ENCODE measurements at regions not wholly inside any gene's neighbourhood (a gene's known extent, or its start where the extent isn't known, plus 50 kb on each side); places are given as distances from the start of the nearest gene placed in this dataset.

- Histone ChIP-seq H3K27me3 (ENCODE audit: control insufficient read depth, insufficient read depth, low read length) (no peaks in the 10 kb centered on the region), H2AFZ (ENCODE audit: low read length) (no peak overlapping the region), H3K9me3 (ENCODE audit: control insufficient read depth, insufficient read depth, low read depth, low read length) (no peaks in the 10 kb centered on the region), H3K4me3 (replicated peaks in 1 of 4; ENCODE audit: control extremely low read depth in 1 of 4, insufficient read depth in 1 of 4, low read depth in 3 of 4, low read length in 4 of 4) (no peak overlapping the region), H3K36me3 (ENCODE audit: control insufficient read depth, insufficient read depth, low read length) (no peaks in the 10 kb centered on the region), H3K27ac (ENCODE audit: insufficient read depth, low read length) (no peak overlapping the region), H3K4me2 (ENCODE audit: extremely low read depth, insufficient read depth, low read length) (no peak overlapping the region), H4K20me1 (ENCODE audit: control insufficient read depth, extremely low read depth, insufficient read depth, low read length) (no peaks in the 10 kb centered on the region), H3K9ac (ENCODE audit: insufficient read depth, low read length) (no peak overlapping the region), H3K4me1 (ENCODE audit: control insufficient read depth, extremely low read depth, insufficient read depth, low read length) (no peaks in the 10 kb centered on the region), H3K79me2 (ENCODE audit: control insufficient read depth, insufficient read depth, low read length) (no peaks in the 10 kb centered on the region)
- no peak for TF ChIP-seq EZH2 (IDR thresholded peaks at IDR 0.05; ENCODE audit: low read length, missing control alignments)
- TF ChIP-seq CTCF (conservative IDR thresholded peaks at IDR 0.05 in 1 of 2, IDR thresholded peaks at IDR 0.05 in 1 of 2; ENCODE audit: low read depth in 1 of 2, low read length in 2 of 2), result no peak
- no peak for DNase-seq (ENCODE audit: low read depth in 2 of 2)
Observed at GRCh38 chr13:85080691-85081090, 718.5 kb downstream of the SLITRK6 start.

- Histone ChIP-seq H3K9ac (ENCODE audit: insufficient read depth, low read length) (no peak overlapping the region), H3K79me2 (ENCODE audit: control insufficient read depth, insufficient read depth, low read length) (no peaks in the 10 kb centered on the region), H2AFZ (ENCODE audit: low read length) (no peak overlapping the region), H3K27ac (ENCODE audit: insufficient read depth, low read length) (no peak overlapping the region), H3K27me3 (ENCODE audit: control insufficient read depth, insufficient read depth, low read length) (no peaks in the 10 kb centered on the region), H3K36me3 (ENCODE audit: control insufficient read depth, insufficient read depth, low read length) (no peaks in the 10 kb centered on the region), H3K4me1 (ENCODE audit: control insufficient read depth, extremely low read depth, insufficient read depth, low read length) (no peaks in the 10 kb centered on the region), H4K20me1 (ENCODE audit: control insufficient read depth, extremely low read depth, insufficient read depth, low read length) (no peaks in the 10 kb centered on the region), H3K9me3 (ENCODE audit: control insufficient read depth, insufficient read depth, low read depth, low read length) (no peaks in the 10 kb centered on the region), H3K4me3 (replicated peaks in 1 of 4; ENCODE audit: control extremely low read depth in 1 of 4, insufficient read depth in 1 of 4, low read depth in 3 of 4, low read length in 4 of 4) (no peak overlapping the region), H3K4me2 (ENCODE audit: extremely low read depth, insufficient read depth, low read length) (no peak overlapping the region)
- TF ChIP-seq EZH2 (IDR thresholded peaks at IDR 0.05; ENCODE audit: low read length, missing control alignments) (no peak), CTCF (conservative IDR thresholded peaks at IDR 0.05 in 1 of 2, IDR thresholded peaks at IDR 0.05 in 1 of 2; ENCODE audit: low read depth in 1 of 2, low read length in 2 of 2) (no peak)
- DNase-seq (ENCODE audit: low read depth in 2 of 2), result no peak
Observed at GRCh38 chr13:85076343-85076742, 722.9 kb downstream of the SLITRK6 start.

GRCh38 chr13:85074543-85075313 lies 724.5 kb downstream of the SLITRK6 start:
- no peaks in the 10 kb centered on the region for H4K20me1 ChIP-seq (ENCODE audit: control insufficient read depth, extremely low read depth, insufficient read depth, low read length)
- DNase-seq (ENCODE audit: low read depth in 2 of 2), result no peak
- H2AFZ ChIP-seq (ENCODE audit: low read length), result no peak overlapping the region
- H3K9me3 ChIP-seq (ENCODE audit: control insufficient read depth, insufficient read depth, low read depth, low read length), result no peaks in the 10 kb centered on the region
- H3K4me2 ChIP-seq (ENCODE audit: extremely low read depth, insufficient read depth, low read length), result no peak overlapping the region
- no peak overlapping the region for H3K27ac ChIP-seq (ENCODE audit: insufficient read depth, low read length)
- H3K27me3 ChIP-seq (ENCODE audit: control insufficient read depth, insufficient read depth, low read length), result no peaks in the 10 kb centered on the region
- no peaks in the 10 kb centered on the region for H3K36me3 ChIP-seq (ENCODE audit: control insufficient read depth, insufficient read depth, low read length)
- H3K4me3 ChIP-seq (replicated peaks in 1 of 4; ENCODE audit: control extremely low read depth in 1 of 4, insufficient read depth in 1 of 4, low read depth in 3 of 4, low read length in 4 of 4), result no peak overlapping the region
- no peak overlapping the region for H3K9ac ChIP-seq (ENCODE audit: insufficient read depth, low read length)
- no peak for TF ChIP-seq CTCF (conservative IDR thresholded peaks at IDR 0.05 in 1 of 2, IDR thresholded peaks at IDR 0.05 in 1 of 2; ENCODE audit: low read depth in 1 of 2, low read length in 2 of 2)
- no peak for TF ChIP-seq EZH2 (IDR thresholded peaks at IDR 0.05; ENCODE audit: low read length, missing control alignments)
- H3K79me2 ChIP-seq (ENCODE audit: control insufficient read depth, insufficient read depth, low read length), result no peaks in the 10 kb centered on the region
- no peaks in the 10 kb centered on the region for H3K4me1 ChIP-seq (ENCODE audit: control insufficient read depth, extremely low read depth, insufficient read depth, low read length)
